Chondrocyte (in vitro differentiated cells): ENCODE measurements at regions not wholly inside any gene's neighbourhood (a gene's known extent, or its start where the extent isn't known, plus 50 kb on each side); places are given as distances from the start of the nearest gene placed in this dataset.
"Not testable (repeated sequence)": the region's sequence is repeated elsewhere in the genome, so short reads cannot be mapped to it uniquely, and the experiment has no call there.

Experiments used
- DNase-seq: peaks from one replicate; pipeline ENCODE4 v3.0.0; 2021; ENCODE audit warnings: mixed read lengths, low spot score
- H3K27ac Mint-ChIP-seq: one replicate; pipeline ENCODE4 v1.8.0; 2021; ENCODE audit warnings: mild to moderate bottlenecking, moderate library complexity, mixed read lengths; ENCODE audit not compliant: unreplicated experiment
- H3K27me3 Mint-ChIP-seq: 2 replicates; pipeline ENCODE4 v1.8.0; 2021; ENCODE audit warnings: low read depth, mixed read lengths
- H3K36me3 Mint-ChIP-seq: 2 replicates; pipeline ENCODE4 v1.8.0; 2021; ENCODE audit warnings: low read depth, mixed read lengths
- H3K4me1 Mint-ChIP-seq: 2 replicates; pipeline ENCODE4 v1.8.0; 2021; ENCODE audit warnings: low read depth, mild to moderate bottlenecking, mixed read lengths
- H3K4me3 Mint-ChIP-seq: one replicate; pipeline ENCODE4 v1.8.0; 2021; ENCODE audit warnings: mild to moderate bottlenecking, moderate library complexity, mixed read lengths; ENCODE audit not compliant: unreplicated experiment
- H3K9me3 Mint-ChIP-seq: 2 replicates; pipeline ENCODE4 v1.8.0; 2021; ENCODE audit warnings: low read depth, mixed read lengths
- TF ChIP-seq, protein P1 (sequence below): fragments of 200-600 bp; sonication (generic); IDR thresholded peaks from 2 replicates; pipeline ENCODE4 v1.5.0; 2021; ENCODE audit warnings: antibody characterized with exemption, mild to moderate bottlenecking, moderate library complexity

GRCh38 chr7:121681700-121682099 lies 191.3 kb upstream of the PTPRZ1 start:
- Mint-ChIP-seq H3K36me3 (no peaks in the 10 kb centered on the region), H3K9me3 (no peaks in the 10 kb centered on the region), H3K4me3 (no peak overlapping the region), H3K4me1 (no peaks in the 10 kb centered on the region), H3K27me3 (peaks cover 20% of the 10 kb centered on the region), H3K27ac (no peak overlapping the region)
- DNase-seq: no peak
- TF ChIP-seq, protein P1, sequence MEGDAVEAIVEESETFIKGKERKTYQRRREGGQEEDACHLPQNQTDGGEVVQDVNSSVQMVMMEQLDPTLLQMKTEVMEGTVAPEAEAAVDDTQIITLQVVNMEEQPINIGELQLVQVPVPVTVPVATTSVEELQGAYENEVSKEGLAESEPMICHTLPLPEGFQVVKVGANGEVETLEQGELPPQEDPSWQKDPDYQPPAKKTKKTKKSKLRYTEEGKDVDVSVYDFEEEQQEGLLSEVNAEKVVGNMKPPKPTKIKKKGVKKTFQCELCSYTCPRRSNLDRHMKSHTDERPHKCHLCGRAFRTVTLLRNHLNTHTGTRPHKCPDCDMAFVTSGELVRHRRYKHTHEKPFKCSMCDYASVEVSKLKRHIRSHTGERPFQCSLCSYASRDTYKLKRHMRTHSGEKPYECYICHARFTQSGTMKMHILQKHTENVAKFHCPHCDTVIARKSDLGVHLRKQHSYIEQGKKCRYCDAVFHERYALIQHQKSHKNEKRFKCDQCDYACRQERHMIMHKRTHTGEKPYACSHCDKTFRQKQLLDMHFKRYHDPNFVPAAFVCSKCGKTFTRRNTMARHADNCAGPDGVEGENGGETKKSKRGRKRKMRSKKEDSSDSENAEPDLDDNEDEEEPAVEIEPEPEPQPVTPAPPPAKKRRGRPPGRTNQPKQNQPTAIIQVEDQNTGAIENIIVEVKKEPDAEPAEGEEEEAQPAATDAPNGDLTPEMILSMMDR: no peak

DNA sequence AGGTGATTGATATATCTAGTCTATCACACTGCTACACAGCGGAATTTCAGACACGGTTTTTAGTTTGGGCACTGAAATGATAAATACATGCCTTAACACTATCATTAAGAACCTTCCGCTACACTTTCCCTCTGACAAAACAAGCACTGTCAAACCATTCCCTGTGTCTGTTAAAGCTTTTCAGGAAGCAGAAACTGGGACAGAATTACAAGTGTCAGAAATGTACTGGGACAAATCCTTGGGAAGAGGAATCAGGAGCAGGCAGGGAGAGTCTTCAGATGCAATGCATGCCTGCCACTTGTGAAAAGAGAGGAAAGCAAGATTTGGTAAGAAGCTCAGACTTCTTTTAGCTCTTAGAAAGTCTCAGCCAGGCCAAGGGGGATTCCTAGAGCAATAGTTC lies 196.8 kb upstream of the PTPRZ1 start:
- TF ChIP-seq, protein P1: no peak
- no peaks in the 10 kb centered on the region for H3K36me3 Mint-ChIP-seq
- H3K4me1 Mint-ChIP-seq: no peaks in the 10 kb centered on the region
- H3K4me3 Mint-ChIP-seq: no peak overlapping the region
- peaks cover 23% of the 10 kb centered on the region for H3K27me3 Mint-ChIP-seq
- no peak for DNase-seq
- H3K9me3 Mint-ChIP-seq: no peaks in the 10 kb centered on the region
- no peak overlapping the region for H3K27ac Mint-ChIP-seq

GRCh38 chr7:121674455-121674854 lies 198.5 kb upstream of the PTPRZ1 start:
- not testable (repeated sequence) for H3K27ac Mint-ChIP-seq, H3K9me3 Mint-ChIP-seq, H3K4me1 Mint-ChIP-seq, H3K4me3 Mint-ChIP-seq, DNase-seq, H3K36me3 Mint-ChIP-seq
- H3K27me3 Mint-ChIP-seq: peaks cover 23% of the 10 kb centered on the region

- Mint-ChIP-seq H3K4me1 (peaks cover 3% of the 10 kb centered on the region), H3K27me3 (peaks cover 3% of the 10 kb centered on the region), H3K9me3 (peaks cover 16% of the 10 kb centered on the region), H3K4me3 (no peak overlapping the region), H3K36me3 (peaks cover 7% of the 10 kb centered on the region), H3K27ac (no peak overlapping the region)
- TF ChIP-seq, protein P1: no peak
- DNase-seq: no peak
Observed at GRCh38 chr7:121669144-121669543, 203.8 kb upstream of the PTPRZ1 start.

DNA sequence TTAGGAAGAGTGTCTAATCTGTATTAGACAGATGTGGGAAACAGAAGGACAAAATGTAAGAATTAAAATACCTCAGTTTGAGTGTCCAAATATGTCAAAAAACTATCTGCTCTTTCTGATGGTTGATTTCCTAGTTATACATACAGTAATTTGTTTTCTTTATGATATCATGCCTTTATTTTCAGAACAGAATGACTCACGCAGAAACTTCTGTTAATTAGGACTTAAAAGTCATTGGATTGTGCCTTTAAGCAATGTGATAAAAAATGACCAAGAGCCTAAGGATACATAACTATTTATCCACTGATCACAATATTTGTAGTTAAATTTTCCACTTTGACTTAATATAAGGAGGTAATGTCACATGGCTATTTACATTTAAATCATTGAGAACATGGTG lies 206.7 kb upstream of the PTPRZ1 start:
- H3K27ac Mint-ChIP-seq: no peak overlapping the region
- peaks cover 22% of the 10 kb centered on the region for H3K9me3 Mint-ChIP-seq
- no peak for DNase-seq
- no peak overlapping the region for H3K4me3 Mint-ChIP-seq
- H3K27me3 Mint-ChIP-seq: peaks cover 10% of the 10 kb centered on the region
- peaks cover 7% of the 10 kb centered on the region for H3K36me3 Mint-ChIP-seq
- H3K4me1 Mint-ChIP-seq: peaks cover 3% of the 10 kb centered on the region
- TF ChIP-seq, protein P1: no peak

GRCh38 chr7:121643320-121643719 lies 229.6 kb upstream of the PTPRZ1 start:
- Mint-ChIP-seq H3K27ac (no peak overlapping the region), H3K27me3 (peaks cover 11% of the 10 kb centered on the region), H3K4me1 (no peaks in the 10 kb centered on the region), H3K9me3 (peaks cover 8% of the 10 kb centered on the region), H3K4me3 (no peak overlapping the region), H3K36me3 (peaks cover 1% of the 10 kb centered on the region)
- TF ChIP-seq, protein P1: no peak
- no peak for DNase-seq
